RWPE1 (cell line): ENCODE measurements at regions not wholly inside any gene's neighbourhood (a gene's known extent, or its start where the extent isn't known, plus 50 kb on each side); places are given as distances from the start of the nearest gene placed in this dataset.

ENCODE experiments used
- CTCF ChIA-PET: fragments of 350-600 bp; sonication (Branson Sonifier 250); formaldehyde crosslinking; extraction: SDS; loops from one replicate; lab custom pipeline; 2021; lab: Yijun Ruan, JAX
- POLR2A ChIA-PET: fragments of 400-600 bp; formaldehyde crosslinking; extraction: SDS; loops from one replicate; lab custom pipeline; 2020; ENCODE audit warnings: antibody characterized with exemption; ENCODE audit not compliant: low non-redundant PET; lab: Yijun Ruan, JAX
- DNase-seq: peaks from one replicate; pipeline ENCODE4 v3.0.0; 2012; ENCODE audit warnings: low spot score
- H3K27ac ChIP-seq: fragments of 450-650 bp; 2 replicates; pipeline ENCODE4 v1.5.1; 2017
- TF ChIP-seq, protein P1 (sequence below): fragments of 450-650 bp; conservative IDR thresholded peaks from 2 replicates; pipeline ENCODE4 v1.5.1; 2017; ENCODE audit warnings: low read depth, mild to moderate bottlenecking

DNA sequence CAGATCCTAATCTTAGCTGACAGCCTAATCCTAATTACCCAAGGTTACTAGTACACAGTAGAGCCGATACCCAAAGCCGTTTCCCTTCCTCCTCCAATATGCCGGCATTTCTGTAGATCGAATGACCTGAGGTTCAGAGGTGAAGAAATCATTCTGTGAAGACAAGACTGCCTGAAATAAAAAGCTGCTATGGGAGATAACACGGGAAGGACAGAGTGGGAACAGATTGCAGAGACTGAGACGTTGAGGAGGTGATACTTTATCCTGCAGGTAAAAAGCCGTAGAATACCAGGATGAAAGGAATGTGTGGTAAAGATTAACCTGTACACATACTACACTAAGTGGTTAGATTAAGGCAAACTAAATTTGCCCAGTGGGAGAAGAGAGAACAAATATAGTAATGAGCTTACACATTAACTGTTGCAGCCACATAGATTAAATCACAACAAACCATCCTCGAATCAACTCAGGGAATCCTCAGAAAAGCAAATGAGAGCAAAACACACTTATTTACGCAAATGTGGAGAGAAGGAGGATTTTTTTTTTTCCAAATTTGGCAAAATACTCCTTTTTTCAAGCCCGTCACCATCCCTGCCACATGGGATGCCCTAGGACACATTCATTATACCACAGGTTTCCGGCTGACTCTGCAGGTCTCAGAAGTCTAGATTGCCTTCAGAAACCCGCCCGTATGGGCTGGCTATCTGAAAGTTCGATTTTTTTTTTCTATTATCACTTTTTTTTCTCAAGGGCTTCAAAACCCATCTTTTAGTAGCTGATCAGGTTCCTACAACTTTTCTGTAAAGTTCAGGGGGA lies 188.0 kb downstream of the TTC8 start:
- CTCF ChIA-PET: interaction anchor here (0.6 to 0.7 kb wide), 2 partner anchors 159 to 370 kb away, joined by 4 to 9 read pairs; no protein-coding TSS in a partner anchor
- H3K27ac ChIP-seq: no peak overlapping the region
- POLR2A ChIA-PET: no interaction called here
- no peak for DNase-seq
- TF ChIP-seq, protein P1, sequence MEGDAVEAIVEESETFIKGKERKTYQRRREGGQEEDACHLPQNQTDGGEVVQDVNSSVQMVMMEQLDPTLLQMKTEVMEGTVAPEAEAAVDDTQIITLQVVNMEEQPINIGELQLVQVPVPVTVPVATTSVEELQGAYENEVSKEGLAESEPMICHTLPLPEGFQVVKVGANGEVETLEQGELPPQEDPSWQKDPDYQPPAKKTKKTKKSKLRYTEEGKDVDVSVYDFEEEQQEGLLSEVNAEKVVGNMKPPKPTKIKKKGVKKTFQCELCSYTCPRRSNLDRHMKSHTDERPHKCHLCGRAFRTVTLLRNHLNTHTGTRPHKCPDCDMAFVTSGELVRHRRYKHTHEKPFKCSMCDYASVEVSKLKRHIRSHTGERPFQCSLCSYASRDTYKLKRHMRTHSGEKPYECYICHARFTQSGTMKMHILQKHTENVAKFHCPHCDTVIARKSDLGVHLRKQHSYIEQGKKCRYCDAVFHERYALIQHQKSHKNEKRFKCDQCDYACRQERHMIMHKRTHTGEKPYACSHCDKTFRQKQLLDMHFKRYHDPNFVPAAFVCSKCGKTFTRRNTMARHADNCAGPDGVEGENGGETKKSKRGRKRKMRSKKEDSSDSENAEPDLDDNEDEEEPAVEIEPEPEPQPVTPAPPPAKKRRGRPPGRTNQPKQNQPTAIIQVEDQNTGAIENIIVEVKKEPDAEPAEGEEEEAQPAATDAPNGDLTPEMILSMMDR: no peak

DNA sequence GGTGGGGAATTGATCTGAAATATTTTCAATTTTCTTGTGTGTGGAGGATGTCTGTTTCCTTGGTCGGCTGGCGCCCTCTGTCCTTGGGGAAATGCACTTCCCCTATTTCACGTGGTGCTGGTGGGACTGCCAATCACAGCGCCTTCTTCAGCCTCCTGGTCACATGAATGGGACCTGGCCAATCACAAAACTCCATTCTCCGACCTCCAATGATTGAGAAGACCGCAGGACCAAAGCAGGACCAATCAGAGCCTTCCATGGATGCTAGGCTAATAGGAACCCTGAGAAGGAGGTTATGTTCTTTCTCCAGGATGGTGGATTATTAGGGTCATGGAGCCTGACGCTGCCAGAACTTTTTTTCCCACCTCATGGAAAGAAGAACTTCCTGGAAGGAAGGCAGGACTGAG lies 188.7 kb downstream of the TTC8 start:
- DNase-seq: peak; percentile 39
- POLR2A ChIA-PET: no interaction called here
- CTCF ChIA-PET: interaction anchor here (0.7 kb wide), 1 partner anchor 1836 kb away, joined by 3 read pairs; no protein-coding TSS in a partner anchor
- TF ChIP-seq, protein P1: no peak
- no peak overlapping the region for H3K27ac ChIP-seq

DNA sequence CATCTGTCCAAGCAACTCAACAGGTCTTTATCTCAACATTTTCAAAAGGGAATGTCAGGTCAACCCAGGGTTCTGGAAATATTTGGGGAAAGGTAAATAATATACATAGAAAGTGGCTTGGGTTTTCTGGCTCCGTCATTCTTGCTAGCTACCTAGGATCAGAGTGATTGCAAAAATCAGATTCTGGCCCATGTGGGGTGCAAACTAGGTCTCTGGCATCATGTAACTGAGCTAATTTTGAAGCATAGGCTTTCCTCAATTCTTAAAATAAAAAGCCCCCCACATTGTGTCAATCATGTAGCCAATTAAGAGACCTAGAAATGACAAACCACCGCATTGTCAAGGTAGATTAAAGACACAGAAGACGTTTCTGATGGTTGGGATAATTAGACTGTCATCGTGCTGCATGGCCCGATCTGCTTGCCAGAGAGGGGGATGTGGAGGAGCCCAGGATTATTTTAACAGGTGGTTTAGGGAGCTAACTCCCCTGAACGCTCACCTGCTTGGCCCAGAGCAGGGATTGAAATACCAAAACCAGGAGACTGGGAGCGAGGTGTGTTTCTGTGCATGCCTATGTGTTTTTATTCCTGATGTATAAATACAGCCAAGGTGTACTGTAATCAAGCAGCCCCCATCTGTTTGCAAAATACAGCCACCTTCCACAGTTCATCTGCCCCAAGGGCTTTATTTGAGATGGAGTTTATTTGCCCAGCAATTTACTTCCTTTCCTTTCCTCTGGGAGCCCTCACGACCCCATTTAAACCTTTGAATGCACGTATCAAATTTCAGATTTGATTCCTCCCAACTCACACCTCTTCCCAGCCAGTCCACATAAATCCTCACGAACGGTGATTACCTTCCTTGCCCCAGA lies 189.5 kb downstream of the TTC8 start:
- ChIA-PET CTCF (interaction anchor here (0.7 kb wide), 1 partner anchor 1835 kb away, joined by 3 read pairs; no protein-coding TSS in a partner anchor), POLR2A (no interaction called here)
- no peak for DNase-seq
- no peak overlapping the region for H3K27ac ChIP-seq
- TF ChIP-seq, protein P1: no peak

DNA sequence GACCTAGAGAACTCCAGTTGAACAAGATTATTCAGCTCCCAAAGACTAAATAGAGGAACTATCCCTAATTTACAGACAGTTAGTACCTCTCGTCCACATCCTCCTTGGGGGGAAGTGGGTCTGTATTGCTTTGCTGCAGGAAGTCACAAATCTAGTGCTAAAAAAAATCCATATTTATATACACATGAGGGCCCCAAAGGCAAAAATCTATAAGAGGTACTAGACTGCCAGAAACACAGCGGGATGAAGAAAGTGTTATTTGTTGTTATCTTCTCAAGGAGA lies 190.1 kb downstream of the TTC8 start:
- TF ChIP-seq, protein P1: no peak
- ChIA-PET POLR2A (no interaction called here), CTCF (interaction anchor here (0.7 kb wide), 1 partner anchor 12 kb away, joined by 3 read pairs; no protein-coding TSS in a partner anchor)
- no peak for DNase-seq
- H3K27ac ChIP-seq: no peak overlapping the region

DNA sequence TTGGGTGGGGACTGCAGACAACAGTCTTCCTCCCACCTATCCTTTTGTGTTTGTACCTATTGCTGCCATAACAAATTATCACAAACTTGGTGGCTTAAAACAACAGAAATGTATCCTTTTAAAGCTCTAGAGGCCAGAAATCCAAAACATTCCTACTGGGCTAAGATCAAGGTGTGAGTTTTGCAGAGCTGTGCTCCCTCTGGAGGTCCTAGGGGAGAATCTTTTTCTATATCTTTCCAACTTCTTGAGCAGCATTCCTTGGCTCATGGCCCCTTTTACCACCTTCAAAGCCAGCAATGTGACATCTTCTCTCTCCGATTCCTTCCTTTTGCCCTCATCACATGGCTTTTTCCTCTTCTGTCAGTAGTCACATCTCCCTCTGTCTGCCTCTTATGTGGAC lies 190.6 kb downstream of the TTC8 start:
- TF ChIP-seq, protein P1: no peak
- ChIA-PET POLR2A (no interaction called here), CTCF (interaction anchor here (0.7 kb wide), 1 partner anchor 12 kb away, joined by 3 read pairs; no protein-coding TSS in a partner anchor)
- DNase-seq: no peak
- H3K27ac ChIP-seq: no peak overlapping the region

DNA sequence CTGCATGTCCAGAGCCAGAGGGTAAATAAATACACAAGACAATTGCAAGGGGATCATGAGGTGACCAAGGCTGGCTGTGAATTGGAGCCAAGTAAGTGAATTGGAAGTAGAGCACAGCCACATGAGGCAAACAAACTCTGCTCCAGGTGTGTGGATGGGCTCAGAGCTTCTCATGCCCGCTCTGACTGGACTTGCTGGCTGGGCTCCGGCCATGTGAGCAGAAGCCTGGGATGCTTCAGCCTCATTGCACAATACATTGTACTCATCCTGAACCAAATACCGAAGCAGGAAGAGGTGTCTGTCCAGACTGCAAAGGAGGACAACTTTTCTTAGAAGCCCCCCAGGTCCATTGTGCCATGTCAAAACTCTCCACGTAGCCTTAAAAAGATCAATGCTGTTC lies 193.0 kb downstream of the TTC8 start:
- TF ChIP-seq, protein P1: no peak
- no peak overlapping the region for H3K27ac ChIP-seq
- ChIA-PET POLR2A (no interaction called here), CTCF (no interaction called here)
- no peak for DNase-seq
